ENCODE measurements at regions not wholly inside any gene's neighbourhood (a gene's known extent, or its start where the extent isn't known, plus 50 kb on each side); places are given as distances from the start of the nearest gene placed in this dataset.

GRCh38 chr4:136925203-136925602, 607.1 kb downstream of the PCDH18 start:
- POLR2A ChIA-PET = no interaction called here
- no peak for TF ChIP-seq ZNF580 (tag by site-specific recombination; IDR thresholded peaks at IDR 0.05)
- no peak for TF ChIP-seq ZNF404 (tag by site-specific recombination; IDR thresholded peaks at IDR 0.05)
- no peak for TF ChIP-seq WT1 (tag by site-specific recombination; IDR thresholded peaks at IDR 0.05)
- no peak for TF ChIP-seq ZBTB7A (tag by site-specific recombination; IDR thresholded peaks at IDR 0.05; ENCODE audit: low read depth)
- no peak for TF ChIP-seq ZBTB26 (tag by site-specific recombination; optimal IDR thresholded peaks at IDR 0.05)
- no peak for TF ChIP-seq ZSCAN16 (tag by site-specific recombination; IDR thresholded peaks at IDR 0.05)
- no peak for TF ChIP-seq ZNF529 (tag by site-specific recombination; IDR thresholded peaks at IDR 0.05; ENCODE audit: insufficient replicate concordance)
- no peak for TF ChIP-seq ZNF660 (tag by site-specific recombination; IDR thresholded peaks at IDR 0.05)
- no peak for TF ChIP-seq SCRT1 (tag by site-specific recombination; IDR thresholded peaks at IDR 0.05; ENCODE audit: borderline replicate concordance)
- Histone ChIP-seq H3K36me3 (ENCODE audit: control insufficient read depth in 2 of 2, insufficient read depth in 1 of 2, low read length in 2 of 2) (no peaks in the 10 kb centered on the region), H3K4me1 (ENCODE audit: control insufficient read depth, insufficient read depth, low read length) (no peaks in the 10 kb centered on the region), H3K27ac (ENCODE audit: extremely low read depth, low read depth, low read length) (no peak overlapping the region), H3K4me3 (ENCODE audit: low read depth, low read length) (no peak overlapping the region), H3K9me3 (ENCODE audit: control insufficient read depth, insufficient read depth, low read depth, low read length) (no peaks in the 10 kb centered on the region)
- CTCF ChIA-PET = no interaction called here

GRCh38 chr4:136922066-136922465, 610.2 kb downstream of the PCDH18 start:
- Histone ChIP-seq H3K36me3 (ENCODE audit: control insufficient read depth in 2 of 2, insufficient read depth in 1 of 2, low read length in 2 of 2) (no peaks in the 10 kb centered on the region), H3K4me3 (ENCODE audit: low read depth, low read length) (no peak overlapping the region), H3K27ac (ENCODE audit: extremely low read depth, low read depth, low read length) (no peak overlapping the region), H3K9me3 (ENCODE audit: control insufficient read depth, insufficient read depth, low read depth, low read length) (no peaks in the 10 kb centered on the region), H3K4me1 (ENCODE audit: control insufficient read depth, insufficient read depth, low read length) (no peaks in the 10 kb centered on the region)
- ChIA-PET POLR2A (no interaction called here), CTCF (no interaction called here)
- no peak for TF ChIP-seq ZNF580 (tag by site-specific recombination; IDR thresholded peaks at IDR 0.05)
- TF ChIP-seq, protein P1, sequence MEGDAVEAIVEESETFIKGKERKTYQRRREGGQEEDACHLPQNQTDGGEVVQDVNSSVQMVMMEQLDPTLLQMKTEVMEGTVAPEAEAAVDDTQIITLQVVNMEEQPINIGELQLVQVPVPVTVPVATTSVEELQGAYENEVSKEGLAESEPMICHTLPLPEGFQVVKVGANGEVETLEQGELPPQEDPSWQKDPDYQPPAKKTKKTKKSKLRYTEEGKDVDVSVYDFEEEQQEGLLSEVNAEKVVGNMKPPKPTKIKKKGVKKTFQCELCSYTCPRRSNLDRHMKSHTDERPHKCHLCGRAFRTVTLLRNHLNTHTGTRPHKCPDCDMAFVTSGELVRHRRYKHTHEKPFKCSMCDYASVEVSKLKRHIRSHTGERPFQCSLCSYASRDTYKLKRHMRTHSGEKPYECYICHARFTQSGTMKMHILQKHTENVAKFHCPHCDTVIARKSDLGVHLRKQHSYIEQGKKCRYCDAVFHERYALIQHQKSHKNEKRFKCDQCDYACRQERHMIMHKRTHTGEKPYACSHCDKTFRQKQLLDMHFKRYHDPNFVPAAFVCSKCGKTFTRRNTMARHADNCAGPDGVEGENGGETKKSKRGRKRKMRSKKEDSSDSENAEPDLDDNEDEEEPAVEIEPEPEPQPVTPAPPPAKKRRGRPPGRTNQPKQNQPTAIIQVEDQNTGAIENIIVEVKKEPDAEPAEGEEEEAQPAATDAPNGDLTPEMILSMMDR (tag by site-specific recombination; IDR thresholded peaks at IDR 0.05) = no peak
- no peak for TF ChIP-seq ZNF114 (tag by site-specific recombination; IDR thresholded peaks at IDR 0.05)
- no peak for TF ChIP-seq ZNF211 (tag by site-specific recombination; IDR thresholded peaks at IDR 0.05; ENCODE audit: low read depth)
- TF ChIP-seq ZBTB48 (tag by site-specific recombination; IDR thresholded peaks at IDR 0.05) = no peak
- no peak for TF ChIP-seq ZNF654 (tag by site-specific recombination; IDR thresholded peaks at IDR 0.05; ENCODE audit: low read depth)
- no peak for TF ChIP-seq ZBTB7A (tag by site-specific recombination; IDR thresholded peaks at IDR 0.05; ENCODE audit: low read depth)

DNA sequence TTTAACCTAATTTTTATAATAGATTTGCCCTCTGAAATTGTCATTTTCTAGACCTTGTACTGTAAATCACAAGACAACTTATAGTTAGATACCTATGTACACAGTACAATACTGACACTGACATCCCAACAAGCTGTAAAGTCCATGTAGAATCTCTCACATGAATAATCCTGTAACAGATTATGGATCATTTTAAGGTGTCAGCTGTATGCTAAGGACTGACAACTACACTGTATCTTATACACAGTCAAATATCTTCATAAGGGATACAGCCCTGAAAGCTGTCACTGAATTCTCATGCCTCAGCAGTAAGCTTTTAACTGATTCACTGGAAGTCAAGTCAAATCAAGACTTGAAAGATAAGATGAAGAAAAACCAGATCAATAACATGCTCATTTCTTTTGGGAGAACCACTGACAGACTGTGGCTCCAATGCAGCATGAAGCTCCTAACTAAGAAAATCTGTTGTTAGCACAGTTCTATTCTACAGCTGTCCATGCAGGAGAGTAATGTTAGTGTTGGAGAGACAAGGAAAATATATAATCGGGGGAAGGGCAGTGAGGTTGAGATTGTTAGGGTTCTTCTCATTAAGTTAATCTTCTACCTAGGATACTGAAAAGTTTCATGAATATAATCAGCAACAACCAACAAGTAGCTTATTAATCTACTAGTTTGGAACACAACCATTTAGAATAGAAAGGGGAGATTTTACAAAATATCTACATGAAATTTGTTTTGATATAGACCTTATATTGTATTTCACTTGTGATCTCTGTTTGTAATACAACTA, 612.0 kb downstream of the PCDH18 start:
- Histone ChIP-seq H3K4me1 (ENCODE audit: control insufficient read depth, insufficient read depth, low read length) (no peaks in the 10 kb centered on the region), H3K27ac (ENCODE audit: extremely low read depth, low read depth, low read length) (no peak overlapping the region), H3K4me3 (ENCODE audit: low read depth, low read length) (no peak overlapping the region), H3K36me3 (ENCODE audit: control insufficient read depth in 2 of 2, insufficient read depth in 1 of 2, low read length in 2 of 2) (no peaks in the 10 kb centered on the region), H3K9me3 (ENCODE audit: control insufficient read depth, insufficient read depth, low read depth, low read length) (no peaks in the 10 kb centered on the region)
- POLR2A ChIA-PET = no interaction called here
- CTCF ChIA-PET = no interaction called here
- TF ChIP-seq, protein P2, sequence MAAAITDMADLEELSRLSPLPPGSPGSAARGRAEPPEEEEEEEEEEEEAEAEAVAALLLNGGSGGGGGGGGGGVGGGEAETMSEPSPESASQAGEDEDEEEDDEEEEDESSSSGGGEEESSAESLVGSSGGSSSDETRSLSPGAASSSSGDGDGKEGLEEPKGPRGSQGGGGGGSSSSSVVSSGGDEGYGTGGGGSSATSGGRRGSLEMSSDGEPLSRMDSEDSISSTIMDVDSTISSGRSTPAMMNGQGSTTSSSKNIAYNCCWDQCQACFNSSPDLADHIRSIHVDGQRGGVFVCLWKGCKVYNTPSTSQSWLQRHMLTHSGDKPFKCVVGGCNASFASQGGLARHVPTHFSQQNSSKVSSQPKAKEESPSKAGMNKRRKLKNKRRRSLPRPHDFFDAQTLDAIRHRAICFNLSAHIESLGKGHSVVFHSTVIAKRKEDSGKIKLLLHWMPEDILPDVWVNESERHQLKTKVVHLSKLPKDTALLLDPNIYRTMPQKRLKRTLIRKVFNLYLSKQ (tag by site-specific recombination; IDR thresholded peaks at IDR 0.05; ENCODE audit: borderline replicate concordance) = no peak
- no peak for TF ChIP-seq PRDM4 (tag by site-specific recombination; IDR thresholded peaks at IDR 0.05)
- TF ChIP-seq, protein P3, sequence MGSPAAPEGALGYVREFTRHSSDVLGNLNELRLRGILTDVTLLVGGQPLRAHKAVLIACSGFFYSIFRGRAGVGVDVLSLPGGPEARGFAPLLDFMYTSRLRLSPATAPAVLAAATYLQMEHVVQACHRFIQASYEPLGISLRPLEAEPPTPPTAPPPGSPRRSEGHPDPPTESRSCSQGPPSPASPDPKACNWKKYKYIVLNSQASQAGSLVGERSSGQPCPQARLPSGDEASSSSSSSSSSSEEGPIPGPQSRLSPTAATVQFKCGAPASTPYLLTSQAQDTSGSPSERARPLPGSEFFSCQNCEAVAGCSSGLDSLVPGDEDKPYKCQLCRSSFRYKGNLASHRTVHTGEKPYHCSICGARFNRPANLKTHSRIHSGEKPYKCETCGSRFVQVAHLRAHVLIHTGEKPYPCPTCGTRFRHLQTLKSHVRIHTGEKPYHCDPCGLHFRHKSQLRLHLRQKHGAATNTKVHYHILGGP (tag by site-specific recombination; IDR thresholded peaks at IDR 0.05) = no peak
- no peak for TF ChIP-seq ZXDB (tag by site-specific recombination; IDR thresholded peaks at IDR 0.05)
- no peak for TF ChIP-seq ELK4 (IDR thresholded peaks at IDR 0.05; ENCODE audit: borderline replicate concordance, low read depth, low read length)
- no peak for TF ChIP-seq ZNF366 (tag by site-specific recombination; conservative IDR thresholded peaks at IDR 0.05)
